ENCODE measurements at regions not wholly inside any gene's neighbourhood (a gene's known extent, or its start where the extent isn't known, plus 50 kb on each side); places are given as distances from the start of the nearest gene placed in this dataset.

DNA sequence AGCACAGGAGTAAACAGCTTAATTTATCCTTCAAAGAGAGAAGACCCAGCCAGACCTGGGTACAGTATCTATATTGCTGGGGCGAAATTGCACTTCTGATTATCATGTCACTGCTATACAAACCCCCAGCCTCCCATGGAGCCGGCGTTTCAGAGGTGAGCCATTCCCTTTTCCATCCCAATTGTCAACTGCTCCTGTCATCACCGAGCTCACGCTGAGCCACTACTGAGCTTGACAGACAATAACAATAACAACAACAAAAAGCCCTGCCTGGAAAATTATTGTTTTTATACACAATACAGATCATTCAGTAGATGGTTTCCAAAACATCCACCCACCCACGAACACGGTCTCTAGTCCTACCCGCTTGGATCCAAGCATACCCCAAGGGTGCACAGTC lies 129.0 kb upstream of the JARID2 start:
- Histone ChIP-seq H3K27me3 (ENCODE audit: insufficient read depth, low read length) (no peaks in the 10 kb centered on the region), H2AK5ac (ENCODE audit: insufficient read length, low read length) (no peak overlapping the region), H2BK5ac (ENCODE audit: insufficient read length, low read length) (no peak overlapping the region), H3K4me1 (ENCODE audit: insufficient read depth, low read length) (no peaks in the 10 kb centered on the region; the same call in 1 of the 2 replicates), H3K56ac (ENCODE audit: insufficient read length, low read depth, low read length) (no peak overlapping the region), H2BK12ac (ENCODE audit: insufficient read length, low read depth, low read length) (no peak overlapping the region), H3K27ac (ENCODE audit: insufficient read length, low read depth, low read length) (no peak overlapping the region), H2BK120ac (ENCODE audit: low read depth, low read length, poor library complexity, severe bottlenecking) (no peak overlapping the region), H3K18ac (ENCODE audit: insufficient read length, low read depth, low read length) (no peak overlapping the region), H3K9ac (ENCODE audit: extremely low read depth, insufficient read length, low read length) (no peak overlapping the region), H3K9me3 (ENCODE audit: control insufficient read depth, low read depth, low read length) (no peaks in the 10 kb centered on the region), H3T11ph (ENCODE audit: low read length) (no peak overlapping the region), H4K20me1 (ENCODE audit: control insufficient read depth, insufficient read depth, insufficient read length) (no peaks in the 10 kb centered on the region), H4K91ac (ENCODE audit: insufficient read length, low read depth, low read length) (no peak overlapping the region), H2AFZ (ENCODE audit: low read length) (no peak overlapping the region), H3K79me2 (ENCODE audit: insufficient read depth, low read length) (no peaks in the 10 kb centered on the region), H3K4me2 (ENCODE audit: insufficient read depth, insufficient read length, low read length) (no peak overlapping the region), H3K23me2 (ENCODE audit: insufficient read length, low read depth, low read length, poor library complexity, severe bottlenecking) (no peaks in the 10 kb centered on the region), H4K5ac (ENCODE audit: insufficient read length, low read depth, low read length) (no peak overlapping the region), H4K8ac (replicated peaks; ENCODE audit: insufficient read length, low read depth, low read length) (no peak overlapping the region), H3K14ac (ENCODE audit: insufficient read depth, low read length) (no peak overlapping the region), H3K23ac (ENCODE audit: insufficient read length, low read depth, low read length) (no peak overlapping the region), H3K4ac (ENCODE audit: low read depth, low read length) (no peak overlapping the region), H3K79me1 (ENCODE audit: insufficient read depth, low read depth, low read length, poor library complexity, severe bottlenecking) (no peaks in the 10 kb centered on the region), H2BK20ac (ENCODE audit: low read depth, low read length, poor library complexity, severe bottlenecking) (no peak overlapping the region), H2BK15ac (ENCODE audit: low read depth, low read length) (no peak overlapping the region)
- no peak for DNase-seq
- Mint-ChIP-seq H3K27me3 (ENCODE audit: low read depth) (0 out of 2 replicates have a peak, but pooled peaks cover 1% of the 10 kb centered on the region), H3K4me1 (peaks cover 10 to 11% of the 10 kb centered on the region in 2 experiments), H3K27ac (no peak overlapping the region), H3K9me3 (no peaks in the 10 kb centered on the region), H3K4me3 (no peak overlapping the region), H3K36me3 (ENCODE audit: insufficient read depth in 1 of 3, low read depth in 3 of 3) (no peaks in the 10 kb centered on the region)
- WGBS (ENCODE audit: extremely low coverage, insufficient read length, low lambda C conversion rate): no CpG with 5 or more reads among the region's 8 CpGs
- TF ChIP-seq CTCF (conservative IDR thresholded peaks at IDR 0.05): no peak
